Cardiac muscle cell (in vitro differentiated cells and primary cell): ENCODE measurements at regions not wholly inside any gene's neighbourhood (a gene's known extent, or its start where the extent isn't known, plus 50 kb on each side); places are given as distances from the start of the nearest gene placed in this dataset.

Experiments used
- DNase-seq, 2 donors: peaks; one replicate each; pipeline versions ENCODE4 v3.0.0 to v3.0.0-alpha.2; 2010 to 2017; ENCODE audit warnings: low read depth in 1 of 2, low spot score in 1 of 2
- H3K27ac ChIP-seq: fragments of 200-600 bp; sonication (generic); 2 replicates; pipeline ENCODE4 v1.5.1; 2016
- H3K27me3 ChIP-seq: fragments of 200-600 bp; sonication (generic); 2 replicates; pipeline ENCODE4 v1.6.0; 2016; ENCODE audit warnings: control low read depth
- H3K36me3 ChIP-seq: fragments of 200-600 bp; sonication (generic); 2 replicates; pipeline ENCODE4 v1.5.1; 2016; ENCODE audit warnings: control low read depth
- H3K4me1 ChIP-seq: fragments of 200-600 bp; sonication (generic); 2 replicates; pipeline ENCODE4 v1.8.1; 2017; ENCODE audit warnings: low read depth, mild to moderate bottlenecking, mixed run types
- H3K4me3 ChIP-seq: fragments of 200-600 bp; sonication (generic); 2 replicates; pipeline ENCODE4 v1.5.1; 2016; ENCODE audit warnings: mild to moderate bottlenecking
- H3K9me3 ChIP-seq: fragments of 200-600 bp; sonication (generic); 2 replicates; pipeline ENCODE4 v1.5.1; 2017; ENCODE audit warnings: low read depth, mild to moderate bottlenecking, control low read depth
- CTCF ChIP-seq: IDR thresholded peaks from 2 replicates; pipeline ENCODE4 v1.5.1; 2012; ENCODE audit warnings: low read depth, mild to moderate bottlenecking, low read length

GRCh38 chr6:44725070-44725469 lies 337.6 kb downstream of the CDC5L start:
- Histone ChIP-seq H3K4me3 (no peak overlapping the region), H3K36me3 (no peaks in the 10 kb centered on the region), H3K27me3 (no peaks in the 10 kb centered on the region), H3K4me1 (no peaks in the 10 kb centered on the region), H3K27ac (no peak overlapping the region), H3K9me3 (no peaks in the 10 kb centered on the region)
- no peak for DNase-seq
- no peak for TF ChIP-seq CTCF

- no peak for DNase-seq
- TF ChIP-seq CTCF = no peak
- Histone ChIP-seq H3K4me1 (no peaks in the 10 kb centered on the region), H3K36me3 (no peaks in the 10 kb centered on the region), H3K27ac (no peak overlapping the region), H3K27me3 (no peaks in the 10 kb centered on the region), H3K4me3 (no peak overlapping the region), H3K9me3 (no peaks in the 10 kb centered on the region)
These were observed 340.4 kb downstream of the CDC5L start for GRCh38 chr6:44727651-44728630.

- no peak for TF ChIP-seq CTCF
- H3K9me3 ChIP-seq = no peaks in the 10 kb centered on the region
- no peak overlapping the region for H3K27ac ChIP-seq
- no peaks in the 10 kb centered on the region for H3K36me3 ChIP-seq
- no peaks in the 10 kb centered on the region for H3K27me3 ChIP-seq
- H3K4me3 ChIP-seq = no peak overlapping the region
- no peaks in the 10 kb centered on the region for H3K4me1 ChIP-seq
- no peak for DNase-seq
These were observed 343.4 kb downstream of the CDC5L start for GRCh38 chr6:44730771-44731391.

- H3K9me3 ChIP-seq = no peaks in the 10 kb centered on the region
- H3K36me3 ChIP-seq = no peaks in the 10 kb centered on the region
- no peak overlapping the region for H3K27ac ChIP-seq
- H3K27me3 ChIP-seq = no peaks in the 10 kb centered on the region
- no peak for DNase-seq
- H3K4me3 ChIP-seq = no peak overlapping the region
- H3K4me1 ChIP-seq = no peaks in the 10 kb centered on the region
- TF ChIP-seq CTCF = no peak
These were observed 344.1 kb downstream of the CDC5L start for GRCh38 chr6:44731485-44732095.

- Histone ChIP-seq H3K27ac (no peak overlapping the region), H3K36me3 (no peaks in the 10 kb centered on the region), H3K4me3 (no peak overlapping the region), H3K4me1 (no peaks in the 10 kb centered on the region), H3K9me3 (no peaks in the 10 kb centered on the region), H3K27me3 (no peaks in the 10 kb centered on the region)
- TF ChIP-seq CTCF = no peak
- no peak for DNase-seq
These were observed 344.7 kb downstream of the CDC5L start for GRCh38 chr6:44732243-44732642.
